ENCODE measurements at regions not wholly inside any gene's neighbourhood (a gene's known extent, or its start where the extent isn't known, plus 50 kb on each side); places are given as distances from the start of the nearest gene placed in this dataset.
"Not testable (repeated sequence)": the region's sequence is repeated elsewhere in the genome, so short reads cannot be mapped to it uniquely, and the experiment has no call there.

- ATAC-seq (replicated peaks in 1 of 2): no peak
- Mint-ChIP-seq H3K4me1 (ENCODE audit: low read depth) (no peaks in the 10 kb centered on the region), H3K27ac (no peak overlapping the region)
Observed at GRCh38 chr13:90883592-90883991, 463.9 kb upstream of the MIR17HG start.

DNA sequence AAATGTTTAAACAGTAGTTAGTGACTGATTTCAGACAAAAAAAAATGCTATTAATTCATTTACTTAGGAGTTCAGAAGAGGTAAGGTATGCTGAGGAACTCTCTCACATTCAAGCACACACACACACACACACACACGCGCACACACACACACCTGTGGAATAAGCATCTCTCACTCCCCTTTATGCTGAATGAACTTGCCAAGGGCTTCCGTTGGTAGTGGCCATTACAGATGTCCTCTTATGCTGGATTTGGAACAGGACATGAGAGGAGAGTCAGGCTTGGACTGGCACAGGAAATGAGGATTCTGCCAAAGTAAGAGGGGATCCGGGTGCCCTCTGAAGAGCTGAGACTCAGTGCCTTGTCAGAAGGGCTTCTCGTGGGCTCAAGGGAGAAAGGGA, 463.4 kb upstream of the MIR17HG start:
- Mint-ChIP-seq H3K27ac (no peak overlapping the region), H3K4me3 (no peak overlapping the region), H3K4me1 (ENCODE audit: low read depth) (no peaks in the 10 kb centered on the region), H3K27me3 (ENCODE audit: low read depth) (no peaks in the 10 kb centered on the region), H3K9me3 (peaks cover 3% of the 10 kb centered on the region in 2 donors), H3K36me3 (ENCODE audit: insufficient read depth in 2 of 2) (no peaks in the 10 kb centered on the region)
- no peak for ATAC-seq (replicated peaks in 1 of 2)
- DNase-seq: no peak

More at GRCh38 chr13:90883592-90883991, 463.9 kb upstream of the MIR17HG start:
- Mint-ChIP-seq H3K27me3 (ENCODE audit: low read depth) (no peaks in the 10 kb centered on the region), H3K9me3 (peaks cover 3% of the 10 kb centered on the region in 2 donors), H3K4me3 (no peak overlapping the region), H3K36me3 (ENCODE audit: insufficient read depth in 2 of 2) (no peaks in the 10 kb centered on the region)
- no peak for DNase-seq

DNA sequence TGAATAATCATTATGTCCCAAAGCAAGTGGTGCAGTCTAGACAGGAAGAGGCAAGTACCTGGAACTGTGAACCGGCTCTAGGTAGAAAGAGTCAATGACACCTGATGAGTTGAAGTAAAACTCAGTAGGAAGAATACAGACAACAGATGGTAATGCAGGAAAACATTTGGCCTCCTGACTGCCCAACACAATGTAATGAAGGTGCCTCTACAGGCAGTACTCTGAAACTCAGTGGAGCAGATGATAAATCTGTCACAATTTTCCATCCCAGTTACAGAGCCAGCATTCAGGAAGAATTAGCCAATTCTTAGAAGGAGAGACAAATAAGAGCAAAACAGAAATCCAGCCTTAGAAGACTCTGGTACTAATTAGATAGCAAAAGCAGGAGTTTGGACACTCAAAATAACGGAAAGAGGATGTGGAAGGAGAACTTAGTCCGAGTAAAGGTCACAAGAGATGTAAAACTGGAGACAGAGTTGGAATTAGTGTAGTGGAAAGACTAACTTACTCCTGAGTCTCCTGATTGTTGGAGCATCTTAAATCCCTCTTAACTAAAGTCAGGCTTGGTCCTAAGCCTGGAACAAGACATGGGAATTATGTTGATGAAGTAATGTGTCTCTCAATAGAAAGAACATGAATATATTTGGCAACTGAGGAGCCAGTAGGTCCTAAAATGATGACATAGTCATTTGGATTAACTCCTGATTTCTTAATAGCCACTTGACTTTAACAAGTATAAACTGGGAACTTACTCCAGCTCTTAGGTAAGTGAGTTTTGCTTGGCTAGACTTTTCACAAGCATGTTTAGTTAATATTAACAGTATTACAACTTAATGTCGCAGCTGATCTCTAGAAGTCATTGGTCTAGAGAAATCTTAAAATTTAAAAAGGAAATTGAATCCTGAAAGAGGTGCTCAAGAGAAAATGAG, 457.3 kb upstream of the MIR17HG start:
- H3K9me3 Mint-ChIP-seq: peaks cover 1 to 5% of the 10 kb centered on the region in 2 donors
- no peaks in the 10 kb centered on the region for H3K4me1 Mint-ChIP-seq (ENCODE audit: low read depth)
- no peaks in the 10 kb centered on the region for H3K36me3 Mint-ChIP-seq (ENCODE audit: insufficient read depth in 2 of 2)
- H3K4me3 Mint-ChIP-seq: no peak overlapping the region
- no peak overlapping the region for H3K27ac Mint-ChIP-seq
- DNase-seq (no peak), ATAC-seq (replicated peaks in 1 of 2) (no peak)
- no peaks in the 10 kb centered on the region for H3K27me3 Mint-ChIP-seq (ENCODE audit: low read depth)

DNA sequence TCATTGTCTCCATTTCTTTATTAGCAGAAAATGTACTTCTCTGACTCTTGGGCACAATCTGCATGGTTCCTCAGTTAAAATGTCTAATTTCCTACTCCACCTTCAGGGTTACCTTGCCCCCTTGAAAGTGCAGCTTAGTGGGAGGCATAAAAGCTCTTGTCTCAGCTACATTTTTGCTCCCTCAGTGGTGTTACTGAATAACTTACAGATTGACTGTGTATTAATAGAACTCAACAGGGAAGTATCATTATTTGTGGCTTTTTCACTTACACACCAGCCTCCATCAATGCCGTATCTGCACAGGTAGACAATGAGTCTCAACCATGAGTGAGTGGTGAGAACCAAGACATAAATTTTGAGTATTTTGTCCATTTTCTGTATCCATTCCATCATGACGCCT, 456.2 kb upstream of the MIR17HG start:
- Mint-ChIP-seq H3K4me3 (no peak overlapping the region), H3K27me3 (ENCODE audit: low read depth) (no peaks in the 10 kb centered on the region), H3K4me1 (ENCODE audit: low read depth) (no peaks in the 10 kb centered on the region), H3K27ac (no peak overlapping the region), H3K9me3 (peaks cover 1 to 5% of the 10 kb centered on the region in 2 donors), H3K36me3 (ENCODE audit: insufficient read depth in 2 of 2) (no peaks in the 10 kb centered on the region)
- ATAC-seq (replicated peaks in 1 of 2) (no peak), DNase-seq (no peak)

DNA sequence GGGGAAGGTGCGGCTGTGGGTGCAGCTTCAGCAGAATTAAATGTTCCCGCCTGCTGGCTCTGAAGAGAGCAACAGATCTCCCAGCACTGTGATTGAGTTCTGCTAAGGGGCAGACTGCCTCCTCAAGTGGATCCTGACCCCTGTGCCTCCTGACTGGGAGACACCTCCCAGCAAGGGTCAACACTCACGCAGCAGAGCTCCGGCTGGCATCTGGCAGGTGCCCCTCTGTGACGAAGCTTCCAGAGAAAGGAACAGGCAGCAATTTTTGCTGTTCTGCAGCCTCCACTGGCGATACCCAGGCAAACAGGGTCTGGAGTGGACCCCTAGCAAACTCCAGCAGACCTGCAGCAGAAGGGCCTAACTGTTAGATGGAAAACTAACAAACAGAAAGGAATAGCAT, 454.3 kb upstream of the MIR17HG start:
- ATAC-seq (replicated peaks in 1 of 2); H3K4me3 Mint-ChIP-seq; H3K4me1 Mint-ChIP-seq (ENCODE audit: low read depth); H3K27me3 Mint-ChIP-seq (ENCODE audit: low read depth); DNase-seq; H3K27ac Mint-ChIP-seq; H3K36me3 Mint-ChIP-seq (ENCODE audit: insufficient read depth in 2 of 2); H3K9me3 Mint-ChIP-seq: not testable (repeated sequence)

DNA sequence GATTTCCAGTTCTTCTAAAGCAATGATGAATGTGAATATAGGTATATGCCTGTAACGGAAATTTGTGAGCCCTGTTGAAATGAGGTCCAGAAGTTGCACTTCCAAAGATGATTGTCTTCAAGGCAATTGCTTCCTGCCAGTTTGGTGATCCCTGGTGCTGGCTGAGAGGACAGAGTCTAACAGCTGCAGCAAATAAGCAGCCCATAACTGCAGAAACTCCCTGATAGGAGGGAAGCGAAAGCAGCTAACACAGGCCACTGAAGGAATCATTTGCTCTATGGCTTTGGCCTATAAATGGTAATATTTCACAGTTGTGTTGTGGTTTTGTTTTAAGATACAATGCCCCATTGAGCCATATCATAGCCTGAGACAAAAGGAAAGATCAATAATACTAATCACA, 451.5 kb upstream of the MIR17HG start:
- H3K27ac Mint-ChIP-seq: no peak overlapping the region
- H3K36me3 Mint-ChIP-seq (ENCODE audit: insufficient read depth in 2 of 2): no peaks in the 10 kb centered on the region
- no peaks in the 10 kb centered on the region for H3K27me3 Mint-ChIP-seq (ENCODE audit: low read depth)
- H3K4me1 Mint-ChIP-seq (ENCODE audit: low read depth): no peaks in the 10 kb centered on the region
- H3K9me3 Mint-ChIP-seq: peaks cover 1 to 5% of the 10 kb centered on the region in 2 donors
- ATAC-seq (replicated peaks in 1 of 2) (no peak), DNase-seq (no peak)
- H3K4me3 Mint-ChIP-seq: no peak overlapping the region

- H3K27me3 Mint-ChIP-seq (ENCODE audit: low read depth): no peaks in the 10 kb centered on the region
Observed at GRCh38 chr13:90898811-90899210, 448.7 kb upstream of the MIR17HG start.

DNA sequence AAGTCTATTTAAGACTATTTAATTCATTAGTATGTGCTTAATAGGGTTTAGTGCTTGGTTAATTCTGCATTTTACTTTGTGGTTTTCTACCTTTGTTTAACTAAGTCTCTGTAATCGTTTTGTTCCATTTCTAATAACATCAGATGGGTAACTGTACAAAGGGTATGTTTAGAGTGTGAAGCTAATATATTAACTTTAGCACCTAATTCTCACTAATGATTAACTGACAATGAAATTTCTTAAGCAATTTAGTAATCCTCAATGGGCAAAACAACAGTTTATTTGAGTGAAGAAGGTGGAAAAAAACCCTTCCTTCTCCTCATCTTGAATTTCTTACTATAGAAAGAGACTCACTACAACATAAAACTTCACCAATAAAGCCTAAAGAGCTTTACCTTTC, 448.1 kb upstream of the MIR17HG start:
- H3K4me1 Mint-ChIP-seq (ENCODE audit: low read depth): no peaks in the 10 kb centered on the region
- H3K4me3 Mint-ChIP-seq: no peak overlapping the region
- H3K9me3 Mint-ChIP-seq: peaks cover 0 to 9% of the 10 kb centered on the region in 2 donors
- no peak for DNase-seq
- ATAC-seq (replicated peaks in 1 of 2): no peak
- no peaks in the 10 kb centered on the region for H3K27me3 Mint-ChIP-seq (ENCODE audit: low read depth)
- H3K27ac Mint-ChIP-seq: no peak overlapping the region
- peaks cover 0 to 2% of the 10 kb centered on the region in 2 donors for H3K36me3 Mint-ChIP-seq (ENCODE audit: insufficient read depth in 2 of 2)

More at GRCh38 chr13:90898811-90899210, 448.7 kb upstream of the MIR17HG start:
- ATAC-seq (replicated peaks in 1 of 2) (no peak), DNase-seq (no peak)
- Mint-ChIP-seq H3K4me3 (no peak overlapping the region), H3K4me1 (ENCODE audit: low read depth) (no peaks in the 10 kb centered on the region), H3K36me3 (ENCODE audit: insufficient read depth in 2 of 2) (peaks cover 0 to 2% of the 10 kb centered on the region in 2 donors), H3K27ac (no peak overlapping the region), H3K9me3 (peaks cover under 1 to 8% of the 10 kb centered on the region in 2 donors)

- Mint-ChIP-seq H3K27ac (no peak overlapping the region), H3K4me1 (ENCODE audit: low read depth) (no peaks in the 10 kb centered on the region), H3K4me3 (no peak overlapping the region), H3K36me3 (ENCODE audit: insufficient read depth in 2 of 2) (peaks cover 0 to 2% of the 10 kb centered on the region in 2 donors), H3K9me3 (peaks cover 2 to 16% of the 10 kb centered on the region in 2 donors), H3K27me3 (ENCODE audit: low read depth) (no peaks in the 10 kb centered on the region)
- DNase-seq (no peak), ATAC-seq (replicated peaks in 1 of 2) (no peak)
Observed at GRCh38 chr13:90902255-90902654, 445.2 kb upstream of the MIR17HG start.

GRCh38 chr13:90906554-90906953, 440.9 kb upstream of the MIR17HG start:
- Mint-ChIP-seq H3K36me3 (ENCODE audit: insufficient read depth in 2 of 2) (peaks cover 0 to 1% of the 10 kb centered on the region in 2 donors), H3K4me3 (no peak overlapping the region), H3K4me1 (ENCODE audit: low read depth) (no peaks in the 10 kb centered on the region), H3K27me3 (ENCODE audit: low read depth) (no peaks in the 10 kb centered on the region), H3K9me3 (peaks cover 10 to 19% of the 10 kb centered on the region in 2 donors), H3K27ac (no peak overlapping the region)
- DNase-seq (no peak), ATAC-seq (replicated peaks in 1 of 2) (no peak)

- Mint-ChIP-seq H3K4me1 (ENCODE audit: low read depth) (no peaks in the 10 kb centered on the region), H3K9me3 (peaks cover 10 to 15% of the 10 kb centered on the region in 2 donors), H3K27me3 (ENCODE audit: low read depth) (no peaks in the 10 kb centered on the region), H3K4me3 (no peak overlapping the region), H3K36me3 (ENCODE audit: insufficient read depth in 2 of 2) (no peaks in the 10 kb centered on the region), H3K27ac (no peak overlapping the region)
- DNase-seq: no peak
- no peak for ATAC-seq (replicated peaks in 1 of 2)
Observed at GRCh38 chr13:90908792-90909191, 438.7 kb upstream of the MIR17HG start.

- H3K4me1 Mint-ChIP-seq (ENCODE audit: low read depth): no peaks in the 10 kb centered on the region
- H3K9me3 Mint-ChIP-seq: peaks cover 10 to 14% of the 10 kb centered on the region in 2 donors
- ATAC-seq (replicated peaks in 1 of 2) (no peak), DNase-seq (no peak)
- no peaks in the 10 kb centered on the region for H3K27me3 Mint-ChIP-seq (ENCODE audit: low read depth)
- no peaks in the 10 kb centered on the region for H3K36me3 Mint-ChIP-seq (ENCODE audit: insufficient read depth in 2 of 2)
- no peak overlapping the region for H3K27ac Mint-ChIP-seq
- no peak overlapping the region for H3K4me3 Mint-ChIP-seq
Observed at GRCh38 chr13:90910018-90910639, 437.4 kb upstream of the MIR17HG start.

GRCh38 chr13:90912247-90912646, 435.2 kb upstream of the MIR17HG start:
- Mint-ChIP-seq H3K4me1 (ENCODE audit: low read depth) (no peaks in the 10 kb centered on the region), H3K27ac (no peak overlapping the region), H3K4me3 (no peak overlapping the region), H3K9me3 (peaks cover 8 to 9% of the 10 kb centered on the region in 2 donors), H3K27me3 (ENCODE audit: low read depth) (no peaks in the 10 kb centered on the region), H3K36me3 (ENCODE audit: insufficient read depth in 2 of 2) (no peaks in the 10 kb centered on the region)
- ATAC-seq (replicated peaks in 1 of 2) (no peak), DNase-seq (no peak)
